ENCODE measurements at regions not wholly inside any gene's neighbourhood (a gene's known extent, or its start where the extent isn't known, plus 50 kb on each side); places are given as distances from the start of the nearest gene placed in this dataset.

DNA sequence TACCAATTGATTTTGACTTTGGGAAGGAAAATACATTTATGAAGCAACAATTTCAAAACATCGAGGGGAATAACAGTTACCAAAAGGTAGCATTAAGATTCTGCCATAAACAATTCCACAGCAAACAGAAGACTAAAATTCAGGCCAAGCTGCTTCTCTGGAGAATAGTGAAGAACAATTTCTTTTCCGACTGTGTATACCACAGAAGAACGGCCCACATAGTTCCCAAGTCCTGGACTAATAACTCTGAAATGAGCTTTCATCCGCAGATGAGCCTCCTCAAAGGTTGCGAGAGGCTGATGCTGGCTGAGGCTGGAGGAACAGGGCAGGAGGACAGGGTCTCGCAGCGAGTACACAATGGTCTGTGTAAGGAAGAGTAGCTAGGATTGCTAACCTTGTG, 278.9 kb upstream of the TCF4 start:
- DNase-seq, result no peak

- DNase-seq, result no peak
Measured at GRCh38 chr18:55866006-55866405, 278.0 kb upstream of the TCF4 start.

- no peak for DNase-seq
Measured at GRCh38 chr18:55864281-55864680, 276.3 kb upstream of the TCF4 start.

- no peak for DNase-seq
Measured at GRCh38 chr18:55863876-55864275, 275.9 kb upstream of the TCF4 start.

DNA sequence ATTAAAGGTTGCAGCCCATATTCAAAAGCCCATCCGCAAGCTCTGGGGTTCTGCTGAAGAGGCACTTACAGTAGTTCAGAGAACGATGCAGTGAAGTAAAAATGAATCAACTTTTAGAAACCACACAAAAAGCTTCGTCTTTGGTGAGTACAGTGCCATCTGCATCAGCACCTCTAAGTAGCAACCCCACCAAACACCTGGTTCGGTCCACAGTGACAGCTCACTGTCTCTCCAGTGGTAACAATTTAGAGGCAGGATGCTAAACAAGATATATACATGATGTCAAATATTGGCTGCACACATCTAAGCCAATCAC, 275.4 kb upstream of the TCF4 start:
- DNase-seq, result no peak

DNA sequence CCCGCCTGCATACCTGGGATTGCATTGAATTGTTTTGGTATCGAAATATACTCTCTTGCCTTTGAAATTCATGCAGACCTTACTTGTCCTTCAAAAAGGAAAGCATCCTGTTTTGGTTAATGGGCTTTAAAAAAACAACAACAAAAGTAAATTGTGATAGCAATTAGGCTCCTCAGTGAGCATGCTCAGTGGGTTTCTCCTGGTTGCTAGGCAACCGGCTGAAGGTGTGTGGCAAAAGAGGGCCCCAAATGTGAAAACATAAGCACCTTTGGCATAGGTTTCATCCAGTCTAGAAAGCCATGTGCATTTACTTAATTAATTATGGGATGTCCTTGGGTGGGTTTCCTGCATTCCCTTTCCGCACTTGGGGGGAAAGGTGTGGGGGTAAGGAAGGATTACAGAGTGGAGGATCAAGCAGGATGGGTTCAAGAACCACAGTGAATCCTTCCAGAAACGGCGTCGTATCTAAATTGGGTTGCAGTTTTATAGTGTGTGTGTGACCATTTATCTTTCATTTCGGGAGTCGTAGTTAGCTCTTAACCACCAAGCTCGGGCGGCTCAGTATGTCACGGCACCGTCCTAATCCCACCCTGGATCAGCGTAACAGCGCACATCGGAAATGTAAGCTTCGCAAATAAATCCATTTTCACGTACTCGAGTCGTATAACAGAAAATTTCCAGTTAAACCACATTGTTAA, 274.9 kb upstream of the TCF4 start:
- no peak for DNase-seq

GRCh38 chr18:55861266-55861665, 273.3 kb upstream of the TCF4 start:
- DNase-seq, result peak in 2 of 3 donors; percentile 12 to 21

DNA sequence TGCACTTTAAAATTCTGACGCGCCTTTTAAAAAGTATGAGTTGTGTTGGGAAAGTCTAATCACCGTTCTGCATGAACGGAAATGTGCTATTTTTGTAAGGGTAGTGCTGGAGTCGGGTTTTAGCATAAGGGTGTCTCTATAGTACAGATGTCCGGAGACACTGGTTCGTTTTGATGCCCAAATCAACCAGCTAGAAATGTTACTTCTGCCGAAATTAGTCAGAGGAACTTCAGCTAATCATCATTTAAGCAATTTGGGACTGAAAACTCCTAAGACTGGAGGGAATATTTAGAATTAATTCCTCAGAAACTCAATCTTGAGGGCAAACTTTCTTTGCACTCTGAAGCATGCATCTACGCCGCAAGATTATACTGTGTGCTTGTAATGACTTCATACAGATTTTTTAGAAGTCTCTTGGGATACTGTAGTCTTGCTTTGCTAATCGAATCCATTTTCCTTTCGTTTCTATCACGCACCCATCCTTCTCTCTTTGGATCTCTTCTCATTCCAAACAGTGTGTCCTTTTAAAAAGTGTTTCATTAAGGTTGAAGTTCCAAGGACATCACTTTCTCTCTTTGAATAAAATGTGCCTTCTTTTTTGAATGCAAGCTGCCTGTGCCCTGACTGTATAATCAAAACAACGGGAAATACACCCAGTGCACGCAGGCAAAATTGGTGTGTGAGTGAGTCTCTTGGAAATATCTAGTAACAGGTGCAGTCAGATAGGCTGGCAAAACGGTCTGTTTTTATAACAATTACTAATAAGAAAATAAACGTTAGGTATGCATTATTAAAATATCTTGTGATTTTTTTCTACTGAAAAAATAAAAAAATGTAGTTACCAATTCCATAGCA, 270.9 kb upstream of the TCF4 start:
- no peak for DNase-seq

- DNase-seq, result no peak
Measured at GRCh38 chr18:55857956-55858355, 270.0 kb upstream of the TCF4 start.

- DNase-seq, result no peak
Measured at GRCh38 chr18:55857409-55857808, 269.4 kb upstream of the TCF4 start.

- DNase-seq, result no peak
Measured at GRCh38 chr18:55856679-55857078, 268.7 kb upstream of the TCF4 start.

GRCh38 chr18:55856229-55856628, 268.2 kb upstream of the TCF4 start:
- no peak for DNase-seq

GRCh38 chr18:55853268-55853667, 265.3 kb upstream of the TCF4 start:
- DNase-seq, result no peak

GRCh38 chr18:55850904-55851303, 262.9 kb upstream of the TCF4 start:
- no peak for DNase-seq

DNA sequence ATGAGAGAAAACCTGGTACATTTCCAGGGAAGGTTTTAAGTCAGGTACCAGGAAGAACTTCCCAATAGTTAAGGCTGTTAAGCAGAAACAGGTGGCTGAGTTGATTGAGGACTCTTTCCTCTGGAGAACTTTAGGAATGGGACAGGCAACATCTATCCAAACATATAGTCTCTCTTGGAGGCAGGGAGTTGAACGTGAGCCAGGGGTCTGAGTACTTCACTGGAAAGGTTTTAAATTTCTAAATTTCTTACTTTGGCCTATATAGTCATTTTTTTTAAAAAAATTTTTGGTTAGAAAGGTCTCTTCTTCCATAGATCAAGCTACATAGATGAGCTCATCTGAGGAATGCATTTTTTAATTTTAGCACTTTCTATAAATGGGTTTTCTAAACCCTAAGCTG, 261.4 kb upstream of the TCF4 start:
- DNase-seq, result no peak

GRCh38 chr18:55847960-55848359, 260.0 kb upstream of the TCF4 start:
- DNase-seq, result no peak

GRCh38 chr18:55845221-55845620, 257.2 kb upstream of the TCF4 start:
- no peak for DNase-seq

DNA sequence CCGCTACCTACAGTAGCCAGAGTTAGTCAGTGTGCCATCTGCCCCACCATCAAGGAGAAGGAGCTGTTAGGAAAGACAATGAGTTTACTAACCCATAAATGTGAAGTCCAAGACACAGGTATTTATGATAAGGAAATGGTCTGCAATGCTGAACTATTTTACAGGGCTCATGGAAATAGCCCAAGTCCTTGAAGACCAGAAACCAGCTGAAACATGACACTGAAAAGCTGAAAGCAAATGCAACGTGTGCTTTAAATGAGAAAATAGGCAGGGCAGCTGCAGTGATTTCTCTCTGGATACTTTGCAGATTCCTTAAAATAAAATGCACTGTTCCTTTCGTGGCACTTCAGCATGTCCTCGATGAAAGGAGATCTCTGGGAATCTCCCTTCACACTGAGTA, 256.4 kb upstream of the TCF4 start:
- DNase-seq, result no peak

- no peak for DNase-seq
Measured at GRCh38 chr18:55841314-55841713, 253.3 kb upstream of the TCF4 start.

GRCh38 chr18:55840601-55841170, 252.7 kb upstream of the TCF4 start:
- DNase-seq, result no peak

DNA sequence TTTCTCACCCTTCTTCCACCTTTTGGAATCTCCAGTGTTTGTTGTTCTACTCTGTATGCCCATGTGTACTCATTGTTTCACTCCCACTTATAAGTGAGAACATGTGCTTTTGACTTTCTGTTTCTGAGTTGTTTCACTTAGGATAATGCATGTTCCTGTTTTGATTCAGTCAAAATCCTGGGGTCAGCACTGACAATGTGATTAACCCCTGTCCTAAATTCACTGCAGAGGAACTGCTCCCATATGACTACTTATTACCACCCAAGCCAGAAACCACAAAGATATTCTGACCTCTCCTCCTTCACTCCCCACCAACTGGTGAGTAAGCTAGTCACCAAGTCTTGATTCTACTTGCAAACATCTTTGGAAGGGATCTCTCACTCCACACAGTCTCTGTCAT, 251.4 kb upstream of the TCF4 start:
- peak; percentile 55 to 86 (median 64) for DNase-seq

DNA sequence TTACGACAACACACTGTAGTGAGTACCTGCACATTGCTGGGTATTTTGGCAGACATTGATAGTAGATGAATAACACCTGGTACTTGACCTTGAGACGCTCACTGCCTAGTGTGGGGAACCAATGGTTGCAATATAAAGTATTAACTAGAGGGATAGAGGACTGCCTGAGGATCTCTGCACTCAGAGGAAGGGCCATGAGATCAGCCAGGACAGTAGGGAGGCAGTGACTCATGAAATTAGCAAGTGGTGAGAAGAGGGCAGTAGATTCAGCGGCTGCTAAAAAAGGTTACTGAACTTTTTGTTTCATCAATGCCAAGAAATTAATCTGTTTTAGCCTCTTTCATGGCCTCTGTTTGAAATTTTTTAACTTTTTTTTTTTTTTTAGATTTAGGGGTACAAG, 250.8 kb upstream of the TCF4 start:
- peak; percentile 20 to 37 (median 30) for DNase-seq

DNA sequence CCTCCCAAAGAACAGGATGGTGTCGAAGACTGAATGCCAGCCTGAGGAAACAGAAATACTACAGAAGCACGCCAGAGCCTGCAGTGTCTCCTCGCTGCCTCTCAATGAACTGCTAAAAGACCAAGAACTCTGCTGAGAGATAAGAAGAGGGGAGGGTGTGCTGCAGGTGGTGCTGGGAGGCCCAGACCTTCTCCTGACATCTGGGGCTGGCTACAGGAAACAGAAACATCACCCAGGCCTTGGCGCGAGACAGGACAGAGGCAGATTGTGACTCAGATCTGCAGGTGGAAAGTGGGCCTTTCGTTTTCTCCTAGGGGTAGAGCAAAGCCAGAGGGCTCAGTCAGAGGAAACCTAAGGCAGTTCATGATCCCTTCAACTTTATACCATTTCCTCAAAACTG, 250.3 kb upstream of the TCF4 start:
- DNase-seq, result no peak

GRCh38 chr18:55833543-55833942, 245.6 kb upstream of the TCF4 start:
- no peak for DNase-seq

Data from suppressor macrophage treated with lipopolysaccharide for 1 hour (primary cell).